ENCODE measurements at regions not wholly inside any gene's neighbourhood (a gene's known extent, or its start where the extent isn't known, plus 50 kb on each side); places are given as distances from the start of the nearest gene placed in this dataset.

- FAIRE-seq: no peak
- TF ChIP-seq POLR2A (IDR thresholded peaks at IDR 0.05; ENCODE audit: low read depth, low read length) (no peak), POLR2AphosphoS5 (IDR thresholded peaks at IDR 0.05; ENCODE audit: low read depth, low read length) (no peak), TAF1 (IDR thresholded peaks at IDR 0.05; ENCODE audit: borderline replicate concordance, low read depth, low read length) (no peak)
- no peak for DNase-seq (ENCODE audit: insufficient read length)
These were observed 441.2 kb upstream of the NR3C2 start for GRCh38 chr4:148883435-148883834.

GRCh38 chr4:148881860-148882643 is 439.8 kb upstream of the NR3C2 start:
- FAIRE-seq: no peak
- TF ChIP-seq POLR2AphosphoS5 (IDR thresholded peaks at IDR 0.05; ENCODE audit: low read depth, low read length) (no peak), TAF1 (IDR thresholded peaks at IDR 0.05; ENCODE audit: borderline replicate concordance, low read depth, low read length) (no peak), POLR2A (IDR thresholded peaks at IDR 0.05; ENCODE audit: low read depth, low read length) (no peak)
- DNase-seq (ENCODE audit: insufficient read length): no peak

GRCh38 chr4:148874331-148874730 is 432.1 kb upstream of the NR3C2 start:
- TF ChIP-seq TAF1 (IDR thresholded peaks at IDR 0.05; ENCODE audit: borderline replicate concordance, low read depth, low read length) (no peak), POLR2AphosphoS5 (IDR thresholded peaks at IDR 0.05; ENCODE audit: low read depth, low read length) (no peak), POLR2A (IDR thresholded peaks at IDR 0.05; ENCODE audit: low read depth, low read length) (no peak)
- FAIRE-seq: no peak
- DNase-seq (ENCODE audit: insufficient read length): no peak

GRCh38 chr4:148868191-148868590 is 426.0 kb upstream of the NR3C2 start:
- no peak for FAIRE-seq
- no peak for TF ChIP-seq POLR2AphosphoS5 (IDR thresholded peaks at IDR 0.05; ENCODE audit: low read depth, low read length)
- no peak for TF ChIP-seq TAF1 (IDR thresholded peaks at IDR 0.05; ENCODE audit: borderline replicate concordance, low read depth, low read length)
- no peak for TF ChIP-seq POLR2A (IDR thresholded peaks at IDR 0.05; ENCODE audit: low read depth, low read length)

GRCh38 chr4:148866666-148867065 is 424.5 kb upstream of the NR3C2 start:
- FAIRE-seq (no peak), DNase-seq (ENCODE audit: insufficient read length) (no peak)
- TF ChIP-seq TAF1 (IDR thresholded peaks at IDR 0.05; ENCODE audit: borderline replicate concordance, low read depth, low read length) (no peak), POLR2AphosphoS5 (IDR thresholded peaks at IDR 0.05; ENCODE audit: low read depth, low read length) (no peak), POLR2A (IDR thresholded peaks at IDR 0.05; ENCODE audit: low read depth, low read length) (no peak)

More at GRCh38 chr4:148868191-148868590, 426.0 kb upstream of the NR3C2 start:
- no peak for DNase-seq (ENCODE audit: insufficient read length)

- TF ChIP-seq TAF1 (IDR thresholded peaks at IDR 0.05; ENCODE audit: borderline replicate concordance, low read depth, low read length): no peak
- no peak for TF ChIP-seq POLR2A (IDR thresholded peaks at IDR 0.05; ENCODE audit: low read depth, low read length)
- TF ChIP-seq POLR2AphosphoS5 (IDR thresholded peaks at IDR 0.05; ENCODE audit: low read depth, low read length): no peak
- DNase-seq (ENCODE audit: insufficient read length): no peak
- FAIRE-seq: no peak
These were observed 415.8 kb upstream of the NR3C2 start for GRCh38 chr4:148857973-148858534.

- FAIRE-seq: no peak
- TF ChIP-seq TAF1 (IDR thresholded peaks at IDR 0.05; ENCODE audit: borderline replicate concordance, low read depth, low read length): no peak
- no peak for TF ChIP-seq POLR2AphosphoS5 (IDR thresholded peaks at IDR 0.05; ENCODE audit: low read depth, low read length)
- TF ChIP-seq POLR2A (IDR thresholded peaks at IDR 0.05; ENCODE audit: low read depth, low read length): no peak
- DNase-seq (ENCODE audit: insufficient read length): no peak
These were observed 415.2 kb upstream of the NR3C2 start for GRCh38 chr4:148857239-148857972.

- no peak for DNase-seq (ENCODE audit: insufficient read length)
- FAIRE-seq: no peak
- TF ChIP-seq POLR2A (IDR thresholded peaks at IDR 0.05; ENCODE audit: low read depth, low read length) (no peak), TAF1 (IDR thresholded peaks at IDR 0.05; ENCODE audit: borderline replicate concordance, low read depth, low read length) (no peak), POLR2AphosphoS5 (IDR thresholded peaks at IDR 0.05; ENCODE audit: low read depth, low read length) (no peak)
These were observed 412.0 kb upstream of the NR3C2 start for GRCh38 chr4:148854203-148854602.

GRCh38 chr4:148852092-148852699 is 410.0 kb upstream of the NR3C2 start:
- DNase-seq (ENCODE audit: insufficient read length) (no peak), FAIRE-seq (no peak)
- TF ChIP-seq POLR2AphosphoS5 (IDR thresholded peaks at IDR 0.05; ENCODE audit: low read depth, low read length) (no peak), POLR2A (IDR thresholded peaks at IDR 0.05; ENCODE audit: low read depth, low read length) (no peak), TAF1 (IDR thresholded peaks at IDR 0.05; ENCODE audit: borderline replicate concordance, low read depth, low read length) (no peak)

GRCh38 chr4:148850257-148850995 is 408.2 kb upstream of the NR3C2 start:
- FAIRE-seq (no peak), DNase-seq (ENCODE audit: insufficient read length) (no peak)
- TF ChIP-seq POLR2AphosphoS5 (IDR thresholded peaks at IDR 0.05; ENCODE audit: low read depth, low read length) (no peak), POLR2A (IDR thresholded peaks at IDR 0.05; ENCODE audit: low read depth, low read length) (no peak), TAF1 (IDR thresholded peaks at IDR 0.05; ENCODE audit: borderline replicate concordance, low read depth, low read length) (no peak)
